BLaER1 treated with 17β-estradiol and CSF1 and Interleukin-3, amounts not matched to agents 10 nM and 100 nM (cell line): ENCODE measurements at regions not wholly inside any gene's neighbourhood (a gene's known extent, or its start where the extent isn't known, plus 50 kb on each side); places are given as distances from the start of the nearest gene placed in this dataset.

Experiments
- H3K27ac ChIP-seq, 11 experiments: shearing (Covaris generic); formaldehyde crosslinking; 2 replicates each; pipeline ENCODE4 v1.8.1; 2022
- H3K27me3 ChIP-seq, 11 experiments: shearing (Covaris generic); formaldehyde crosslinking; 2 replicates each; pipeline ENCODE4 v1.8.1; 2022
- H3K36me3 ChIP-seq, 11 experiments: shearing (Covaris generic); formaldehyde crosslinking; 2 replicates each; pipeline ENCODE4 v1.8.1; 2022
- H3K4me1 ChIP-seq, 10 experiments: shearing (Covaris generic); formaldehyde crosslinking; 2 replicates each; pipeline ENCODE4 v1.8.1; 2022
- H3K4me2 ChIP-seq, 11 experiments: shearing (Covaris generic); formaldehyde crosslinking; 2 replicates each; pipeline ENCODE4 v1.8.1; 2022
- H3K4me3 ChIP-seq, 10 experiments: shearing (Covaris generic); formaldehyde crosslinking; 2 replicates each; pipeline ENCODE4 v1.8.1; 2022
- H3K9ac ChIP-seq, 11 experiments: shearing (Covaris generic); formaldehyde crosslinking; 2 replicates each; pipeline ENCODE4 v1.8.1; 2022
- H3K9me3 ChIP-seq, 11 experiments: shearing (Covaris generic); formaldehyde crosslinking; replicated peaks in 1 of 11; 2 replicates each; pipeline ENCODE4 v1.8.1; 2022
- H4K20me1 ChIP-seq, 11 experiments: shearing (Covaris generic); formaldehyde crosslinking; 2 replicates each; pipeline ENCODE4 v1.8.1; 2022
- Cebpa-rat ChIP-seq, 11 experiments: shearing (Covaris generic); IDR thresholded peaks; 2 replicates each; pipeline ENCODE4 v1.8.1; 2022

- Histone ChIP-seq H3K9me3 (peaks cover 0 to 35% (median 14%) of the 10 kb centered on the region in 11 experiments; a peak in 12 of 22 replicates), H3K36me3 (no peaks in the 10 kb centered on the region; a peak in 1 of 22 replicates), H4K20me1 (no peaks in the 10 kb centered on the region), H3K27me3 (no peaks in the 10 kb centered on the region), H3K4me2 (peak overlapping the region; percentile 36 to 95 (median 89)), H3K4me1 (peaks cover 29 to 69% (median 56%) of the 10 kb centered on the region in 10 experiments), H3K4me3 (peak overlapping the region in 6 of 10 experiments; percentile 12 to 45 (median 29); a peak in 8 of 20 replicates), H3K27ac (peak overlapping the region in 9 of 11 experiments; percentile 26 to 98 (median 75); a peak in 18 of 22 replicates), H3K9ac (peak overlapping the region in 8 of 11 experiments; percentile 37 to 89 (median 69); a peak in 16 of 22 replicates)
- TF ChIP-seq Cebpa-rat (IDR thresholded peaks at IDR 0.05): peak in 2 of 11 experiments; percentile 40 to 77; a peak in 1 of 22 replicates
These were observed 566.6 kb downstream of the RPS29 start for GRCh38 chr14:49019467-49020115.

GRCh38 chr14:49017447-49017846 is 568.7 kb downstream of the RPS29 start:
- H3K9me3 ChIP-seq: peaks cover 0 to 24% (median 8%) of the 10 kb centered on the region in 11 experiments; a peak in 15 of 22 replicates
- peak overlapping the region in 1 of 11 experiments; percentile 89; a peak in 2 of 22 replicates for H3K9ac ChIP-seq
- peaks cover 29 to 75% (median 56%) of the 10 kb centered on the region in 10 experiments for H3K4me1 ChIP-seq
- no peak overlapping the region for H3K4me3 ChIP-seq
- H3K27ac ChIP-seq: peak overlapping the region in 6 of 11 experiments; percentile 67 to 98 (median 90); a peak in 11 of 22 replicates
- peak in 1 of 11 experiments; percentile 31; a peak in 1 of 22 replicates for TF ChIP-seq Cebpa-rat (IDR thresholded peaks at IDR 0.05)
- no peaks in the 10 kb centered on the region for H4K20me1 ChIP-seq
- H3K4me2 ChIP-seq: peak overlapping the region in 9 of 11 experiments; percentile 5 to 95 (median 89); a peak in 16 of 22 replicates
- no peaks in the 10 kb centered on the region for H3K27me3 ChIP-seq
- H3K36me3 ChIP-seq: no peaks in the 10 kb centered on the region

GRCh38 chr14:49016381-49016780 is 569.8 kb downstream of the RPS29 start:
- H3K4me3 ChIP-seq: no peak overlapping the region
- no peak for TF ChIP-seq Cebpa-rat (IDR thresholded peaks at IDR 0.05)
- H3K4me1 ChIP-seq: peaks cover 29 to 64% (median 50%) of the 10 kb centered on the region in 10 experiments
- H3K4me2 ChIP-seq: peak overlapping the region in 7 of 11 experiments; percentile 18 to 89 (median 58); a peak in 13 of 22 replicates
- H4K20me1 ChIP-seq: no peaks in the 10 kb centered on the region
- H3K9me3 ChIP-seq: peaks cover 0 to 33% (median 18%) of the 10 kb centered on the region in 11 experiments; a peak in 16 of 22 replicates
- no peaks in the 10 kb centered on the region for H3K36me3 ChIP-seq
- no peaks in the 10 kb centered on the region for H3K27me3 ChIP-seq
- peak overlapping the region in 6 of 11 experiments; percentile 28 to 98 (median 90); a peak in 10 of 22 replicates for H3K27ac ChIP-seq
- H3K9ac ChIP-seq: peak overlapping the region in 1 of 11 experiments; percentile 28; a peak in 1 of 22 replicates

- no peak overlapping the region for H3K9ac ChIP-seq
- no peak overlapping the region for H3K4me3 ChIP-seq
- peak overlapping the region in 1 of 11 experiments; percentile 8; a peak in 1 of 22 replicates for H3K27ac ChIP-seq
- peaks cover 21 to 54% (median 33%) of the 10 kb centered on the region in 10 experiments for H3K4me1 ChIP-seq
- no peak overlapping the region for H3K4me2 ChIP-seq
- TF ChIP-seq Cebpa-rat (IDR thresholded peaks at IDR 0.05): no peak
- no peaks in the 10 kb centered on the region for H3K36me3 ChIP-seq
- H4K20me1 ChIP-seq: no peaks in the 10 kb centered on the region
- peaks cover 0 to 37% (median 19%) of the 10 kb centered on the region in 11 experiments; a peak in 16 of 22 replicates for H3K9me3 ChIP-seq
- no peaks in the 10 kb centered on the region for H3K27me3 ChIP-seq
These were observed 571.7 kb downstream of the RPS29 start for GRCh38 chr14:49014476-49014875.

GRCh38 chr14:49008363-49008762 is 577.8 kb downstream of the RPS29 start:
- Histone ChIP-seq H3K36me3 (no peaks in the 10 kb centered on the region), H3K4me2 (no peak overlapping the region), H4K20me1 (no peaks in the 10 kb centered on the region), H3K27ac (no peak overlapping the region), H3K4me1 (peaks cover 0 to 6% (median 0%) of the 10 kb centered on the region in 10 experiments; a peak in 1 of 20 replicates), H3K9me3 (peaks cover 0 to 24% (median 19%) of the 10 kb centered on the region in 11 experiments; a peak in 16 of 22 replicates), H3K9ac (no peak overlapping the region), H3K4me3 (no peak overlapping the region), H3K27me3 (no peaks in the 10 kb centered on the region)
- TF ChIP-seq Cebpa-rat (IDR thresholded peaks at IDR 0.05): no peak

GRCh38 chr14:48991141-48991540 is 595.0 kb downstream of the RPS29 start:
- no peak overlapping the region for H3K4me2 ChIP-seq

GRCh38 chr14:48983351-48983888 is 602.8 kb downstream of the RPS29 start:
- no peak overlapping the region for H3K4me2 ChIP-seq
- no peaks in the 10 kb centered on the region for H3K27me3 ChIP-seq
- H3K4me1 ChIP-seq: 0 out of 20 replicates have a peak, but pooled peaks cover 0 to 3% (median 0%) of the 10 kb centered on the region in 10 experiments
- no peak overlapping the region for H3K9ac ChIP-seq
- H4K20me1 ChIP-seq: no peaks in the 10 kb centered on the region
- H3K27ac ChIP-seq: no peak overlapping the region
- H3K4me3 ChIP-seq: no peak overlapping the region
- 0 out of 22 replicates have a peak, but pooled peaks cover 0 to 3% (median 0%) of the 10 kb centered on the region in 11 experiments for H3K9me3 ChIP-seq
- no peaks in the 10 kb centered on the region for H3K36me3 ChIP-seq
- TF ChIP-seq Cebpa-rat (IDR thresholded peaks at IDR 0.05): no peak

More at GRCh38 chr14:48991141-48991540, 595.0 kb downstream of the RPS29 start:
- Histone ChIP-seq H4K20me1 (no peaks in the 10 kb centered on the region), H3K4me1 (peaks cover 0 to 4% (median 0%) of the 10 kb centered on the region in 10 experiments; a peak in 2 of 20 replicates), H3K4me3 (no peak overlapping the region), H3K27ac (no peak overlapping the region), H3K9me3 (no peaks in the 10 kb centered on the region), H3K9ac (no peak overlapping the region), H3K36me3 (no peaks in the 10 kb centered on the region), H3K27me3 (no peaks in the 10 kb centered on the region)
- no peak for TF ChIP-seq Cebpa-rat (IDR thresholded peaks at IDR 0.05)

GRCh38 chr14:48974994-48975393 is 611.2 kb downstream of the RPS29 start:
- no peaks in the 10 kb centered on the region for H4K20me1 ChIP-seq
- TF ChIP-seq Cebpa-rat (IDR thresholded peaks at IDR 0.05): no peak
- no peaks in the 10 kb centered on the region for H3K36me3 ChIP-seq
- H3K27ac ChIP-seq: no peak overlapping the region
- no peak overlapping the region for H3K9ac ChIP-seq
- H3K27me3 ChIP-seq: no peaks in the 10 kb centered on the region
- H3K9me3 ChIP-seq: peaks cover 0 to 7% (median 0%) of the 10 kb centered on the region in 11 experiments; a peak in 2 of 22 replicates
- no peak overlapping the region for H3K4me2 ChIP-seq
- H3K4me1 ChIP-seq: no peaks in the 10 kb centered on the region
- H3K4me3 ChIP-seq: no peak overlapping the region

- Histone ChIP-seq H4K20me1 (no peaks in the 10 kb centered on the region), H3K27ac (no peak overlapping the region), H3K4me1 (no peaks in the 10 kb centered on the region), H3K36me3 (no peaks in the 10 kb centered on the region), H3K9ac (no peak overlapping the region), H3K4me2 (no peak overlapping the region), H3K27me3 (no peaks in the 10 kb centered on the region), H3K9me3 (peaks cover 0 to 6% (median 0%) of the 10 kb centered on the region in 11 experiments; a peak in 2 of 22 replicates), H3K4me3 (no peak overlapping the region)
- TF ChIP-seq Cebpa-rat (IDR thresholded peaks at IDR 0.05): no peak
These were observed 613.0 kb downstream of the RPS29 start for GRCh38 chr14:48973151-48973550.
